HT-29 (cell line): ENCODE measurements at regions not wholly inside any gene's neighbourhood (a gene's known extent, or its start where the extent isn't known, plus 50 kb on each side); places are given as distances from the start of the nearest gene placed in this dataset.

Experiments used
- DNase-seq: peaks from one replicate; pipeline ENCODE4 v3.0.0-alpha.2; 2015; ENCODE audit warnings: low spot score

GRCh38 chr6:140071601-140072062, 697.2 kb upstream of the CITED2 start:
- DNase-seq: no peak

GRCh38 chr6:140070846-140071473, 696.5 kb upstream of the CITED2 start:
- DNase-seq: peak; percentile 46

GRCh38 chr6:140069576-140069975, 695.1 kb upstream of the CITED2 start:
- no peak for DNase-seq

GRCh38 chr6:140068801-140069200, 694.4 kb upstream of the CITED2 start:
- no peak for DNase-seq

GRCh38 chr6:140064366-140064765, 689.9 kb upstream of the CITED2 start:
- no peak for DNase-seq

DNA sequence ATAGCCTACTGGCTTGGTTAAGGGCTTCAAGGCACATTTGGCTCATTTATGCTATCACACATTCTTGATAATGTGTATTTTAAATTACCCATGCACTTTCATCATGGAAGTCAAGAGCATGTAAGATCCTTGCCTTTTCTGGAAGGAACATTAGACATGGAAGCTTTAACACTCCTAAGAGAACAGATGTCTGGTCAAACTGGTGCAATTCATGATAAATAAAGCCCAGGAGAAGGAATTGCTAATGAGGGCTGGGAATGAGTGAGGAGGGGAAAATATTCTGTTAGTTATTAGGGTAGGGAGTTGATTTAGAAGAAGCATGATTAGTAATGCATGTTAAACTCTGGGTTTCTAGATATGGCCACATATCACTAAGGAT, 688.6 kb upstream of the CITED2 start:
- no peak for DNase-seq

- DNase-seq: peak; percentile 44
These were observed 687.9 kb upstream of the CITED2 start for GRCh38 chr6:140062043-140063020.

GRCh38 chr6:140061110-140062042, 686.9 kb upstream of the CITED2 start:
- no peak for DNase-seq

DNA sequence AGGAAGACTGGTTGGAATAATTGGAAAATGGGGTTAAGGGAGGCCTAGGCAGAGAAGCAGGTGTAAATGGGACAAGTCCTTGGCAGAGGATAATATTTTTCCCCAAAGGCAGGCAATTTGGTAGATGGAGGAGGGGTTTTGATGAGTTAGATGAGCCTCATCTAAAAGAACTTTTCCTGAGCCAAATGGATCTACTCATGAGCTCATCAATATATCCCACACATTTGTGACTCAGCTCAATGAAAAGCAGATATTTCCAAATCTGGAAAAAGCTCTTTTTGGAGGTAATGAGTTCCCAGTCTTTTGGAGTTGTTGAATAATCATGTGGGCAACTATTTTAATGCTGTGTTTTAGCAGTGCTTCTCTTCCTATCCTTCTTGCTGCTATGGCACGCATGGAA, 685.5 kb upstream of the CITED2 start:
- DNase-seq: no peak

- DNase-seq: no peak
These were observed 684.4 kb upstream of the CITED2 start for GRCh38 chr6:140058863-140059262.

GRCh38 chr6:140052736-140053729, 678.6 kb upstream of the CITED2 start:
- peak; percentile 8 for DNase-seq

- DNase-seq: no peak
These were observed 677.4 kb upstream of the CITED2 start for GRCh38 chr6:140051521-140052512.

DNA sequence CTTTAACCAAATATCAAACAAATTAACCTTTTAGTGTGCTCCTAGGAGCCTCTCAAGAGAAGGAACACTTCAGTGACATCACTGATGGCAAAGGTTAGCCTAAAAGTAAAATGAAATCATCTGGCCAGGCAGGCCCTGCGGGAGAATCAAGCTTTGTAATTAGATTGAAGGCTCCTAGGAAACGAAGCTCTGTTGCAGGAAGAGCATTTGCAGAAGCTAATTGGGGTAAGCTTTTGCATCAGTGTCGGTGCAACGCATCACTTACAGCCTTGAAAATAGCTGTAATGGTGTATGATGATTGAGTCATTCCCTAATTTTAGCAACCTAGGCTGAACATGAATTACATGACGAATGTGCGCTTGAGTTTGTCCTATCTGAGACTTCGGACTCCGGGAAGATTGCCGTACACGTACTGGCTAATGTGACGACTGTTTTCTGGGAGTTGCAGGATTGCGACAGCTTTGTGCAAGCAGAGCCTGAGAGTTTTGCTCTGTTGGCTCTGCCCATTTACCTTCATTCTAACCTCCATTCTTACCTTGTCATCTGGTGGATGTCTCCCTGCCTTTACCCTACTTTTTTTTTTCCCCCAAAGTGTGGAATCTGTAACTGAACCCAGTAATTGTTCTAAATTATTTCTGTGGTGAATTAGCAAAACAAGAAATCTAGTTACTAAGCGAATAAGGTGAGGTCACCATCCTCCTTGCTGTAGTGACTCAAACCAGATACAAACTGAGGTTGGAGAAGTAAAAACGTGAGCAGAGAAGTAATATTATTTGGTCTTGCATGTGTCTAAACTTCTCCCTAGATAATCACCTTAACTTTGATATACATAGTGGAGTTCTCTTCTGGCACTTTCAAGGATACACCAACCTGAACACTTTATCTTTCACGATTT, 675.9 kb upstream of the CITED2 start:
- DNase-seq: no peak

DNA sequence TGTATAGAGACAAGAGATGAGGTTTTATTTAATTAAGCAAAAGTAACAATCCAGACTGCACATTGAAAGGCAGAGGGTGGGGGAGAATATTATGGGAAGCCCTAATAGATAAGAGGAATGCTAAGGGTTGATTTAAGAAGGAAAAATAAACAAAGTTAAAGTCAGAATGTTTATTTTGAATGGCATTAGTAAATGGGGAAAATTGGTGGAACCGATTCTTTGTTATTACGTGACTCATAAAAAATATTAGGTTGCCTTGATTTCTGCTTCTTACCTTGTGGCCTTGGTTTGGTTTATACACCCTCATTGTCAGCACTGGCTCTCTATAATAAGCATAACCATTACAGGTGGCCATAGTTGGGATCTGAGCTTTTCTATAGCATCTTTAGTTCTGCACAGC, 674.8 kb upstream of the CITED2 start:
- DNase-seq: no peak

GRCh38 chr6:140048202-140048790, 673.8 kb upstream of the CITED2 start:
- no peak for DNase-seq

GRCh38 chr6:140047321-140047720, 672.9 kb upstream of the CITED2 start:
- no peak for DNase-seq

GRCh38 chr6:140046016-140046632, 671.7 kb upstream of the CITED2 start:
- DNase-seq: no peak
